Hepatocyte (in vitro differentiated cells): ENCODE measurements at regions not wholly inside any gene's neighbourhood (a gene's known extent, or its start where the extent isn't known, plus 50 kb on each side); places are given as distances from the start of the nearest gene placed in this dataset.

Source experiments
- DNase-seq: peaks from one replicate; pipeline ENCODE4 v3.0.0-alpha.2; 2016; ENCODE audit warnings: low spot score
- H2AFZ ChIP-seq: fragments of 200-600 bp; sonication (generic); 2 replicates; pipeline ENCODE4 v1.6.0; 2016; ENCODE audit warnings: antibody characterized with exemption, mild to moderate bottlenecking
- H3K27ac ChIP-seq: fragments of 200-600 bp; sonication (generic); 2 replicates; pipeline ENCODE4 v1.5.1; 2016; ENCODE audit warnings: mild to moderate bottlenecking
- H3K27me3 ChIP-seq: fragments of 200-600 bp; sonication (generic); 2 replicates; pipeline ENCODE4 v1.6.1; 2016
- H3K36me3 ChIP-seq: fragments of 200-600 bp; sonication (generic); replicated peaks from 2 replicates; pipeline ENCODE4 v1.5.1; 2016; ENCODE audit warnings: low read depth; ENCODE audit not compliant: insufficient read depth
- H3K4me1 ChIP-seq: fragments of 200-600 bp; sonication (generic); 2 replicates; pipeline ENCODE4 v1.5.1; 2016; ENCODE audit warnings: mild to moderate bottlenecking, moderate library complexity; ENCODE audit not compliant: insufficient read depth
- H3K4me2 ChIP-seq: fragments of 200-600 bp; sonication (generic); 2 replicates; pipeline ENCODE4 v1.6.0; 2016
- H3K4me3 ChIP-seq: fragments of 200-600 bp; sonication (generic); 2 replicates; pipeline ENCODE4 v1.5.1; 2016; ENCODE audit warnings: mild to moderate bottlenecking
- H3K79me2 ChIP-seq: fragments of 200-600 bp; sonication (generic); 2 replicates; pipeline ENCODE4 v1.6.0; 2017; ENCODE audit warnings: mild to moderate bottlenecking
- H3K9me2 ChIP-seq: fragments of 200-600 bp; sonication (generic); replicated peaks from 2 replicates; pipeline ENCODE4 v1.6.0; 2017; ENCODE audit warnings: mild to moderate bottlenecking; ENCODE audit not compliant: insufficient read depth
- H3K9me3 ChIP-seq: fragments of 200-600 bp; sonication (generic); 2 replicates; pipeline ENCODE4 v1.5.1; 2016; ENCODE audit warnings: low read depth, mild to moderate bottlenecking
- H4K20me1 ChIP-seq: fragments of 200-600 bp; sonication (generic); 2 replicates; pipeline ENCODE4 v1.6.0; 2016; ENCODE audit warnings: mild to moderate bottlenecking; ENCODE audit not compliant: insufficient read depth, poor library complexity, severe bottlenecking
- EZH2 ChIP-seq: fragments of 200-600 bp; sonication (generic); IDR thresholded peaks from 2 replicates; pipeline ENCODE4 v1.6.1; 2016; ENCODE audit warnings: antibody characterized with exemption, mild to moderate bottlenecking, borderline replicate concordance
- EZH2phosphoT487 ChIP-seq: fragments of 200-600 bp; sonication (generic); IDR thresholded peaks from one replicate; pipeline ENCODE4 v1.6.1; 2018; ENCODE audit warnings: antibody characterized with exemption, mild to moderate bottlenecking, low read depth, moderate library complexity; ENCODE audit not compliant: unreplicated experiment, severe bottlenecking
- WGBS: methylation state at CpG from one replicate; pipeline ENCODE4 v1.1.6; 2016; ENCODE audit warnings: low lambda C conversion rate; ENCODE audit errors: missing lambda C conversion rate; 5-methylcytosine and 5-hydroxymethylcytosine counted together
- TF ChIP-seq, protein P1 (sequence below): fragments of 200-600 bp; sonication (generic); IDR thresholded peaks from 2 replicates; pipeline ENCODE4 v1.5.1; 2016; ENCODE audit warnings: antibody characterized with exemption, mild to moderate bottlenecking; ENCODE audit not compliant: poor library complexity

DNA sequence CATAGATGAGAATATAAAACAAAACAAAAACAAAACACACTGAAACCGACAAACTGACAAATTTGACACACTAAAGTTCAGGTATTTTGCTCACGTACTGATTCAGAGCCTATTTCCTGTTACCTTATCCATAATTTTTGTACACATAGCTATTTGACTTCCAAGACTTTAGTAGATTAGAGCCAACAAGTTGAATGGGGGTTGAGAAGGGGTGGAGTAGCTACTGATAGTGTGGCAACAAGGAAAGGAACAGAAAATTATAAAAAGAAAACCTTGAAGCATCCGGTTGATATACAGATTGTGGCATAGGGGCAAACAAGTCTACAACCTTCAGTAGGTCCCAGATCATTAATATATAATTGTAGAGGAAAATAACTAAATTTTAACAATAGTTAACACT lies 92.3 kb upstream of the RASGEF1B start:
- TF ChIP-seq EZH2: no peak
- TF ChIP-seq EZH2phosphoT487: no peak
- TF ChIP-seq, protein P1, sequence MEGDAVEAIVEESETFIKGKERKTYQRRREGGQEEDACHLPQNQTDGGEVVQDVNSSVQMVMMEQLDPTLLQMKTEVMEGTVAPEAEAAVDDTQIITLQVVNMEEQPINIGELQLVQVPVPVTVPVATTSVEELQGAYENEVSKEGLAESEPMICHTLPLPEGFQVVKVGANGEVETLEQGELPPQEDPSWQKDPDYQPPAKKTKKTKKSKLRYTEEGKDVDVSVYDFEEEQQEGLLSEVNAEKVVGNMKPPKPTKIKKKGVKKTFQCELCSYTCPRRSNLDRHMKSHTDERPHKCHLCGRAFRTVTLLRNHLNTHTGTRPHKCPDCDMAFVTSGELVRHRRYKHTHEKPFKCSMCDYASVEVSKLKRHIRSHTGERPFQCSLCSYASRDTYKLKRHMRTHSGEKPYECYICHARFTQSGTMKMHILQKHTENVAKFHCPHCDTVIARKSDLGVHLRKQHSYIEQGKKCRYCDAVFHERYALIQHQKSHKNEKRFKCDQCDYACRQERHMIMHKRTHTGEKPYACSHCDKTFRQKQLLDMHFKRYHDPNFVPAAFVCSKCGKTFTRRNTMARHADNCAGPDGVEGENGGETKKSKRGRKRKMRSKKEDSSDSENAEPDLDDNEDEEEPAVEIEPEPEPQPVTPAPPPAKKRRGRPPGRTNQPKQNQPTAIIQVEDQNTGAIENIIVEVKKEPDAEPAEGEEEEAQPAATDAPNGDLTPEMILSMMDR: no peak
- H3K27ac ChIP-seq: no peak overlapping the region
- no peaks in the 10 kb centered on the region for H3K36me3 ChIP-seq
- no peak overlapping the region for H3K4me2 ChIP-seq
- H3K9me2 ChIP-seq: no peaks in the 10 kb centered on the region
- no peak overlapping the region for H2AFZ ChIP-seq
- H4K20me1 ChIP-seq: no peaks in the 10 kb centered on the region
- WGBS: 81% methylated on average over 3 of the region's 3 CpGs
- H3K4me3 ChIP-seq: no peak overlapping the region
- H3K4me1 ChIP-seq: peaks cover 3% of the 10 kb centered on the region
- DNase-seq: no peak
- H3K27me3 ChIP-seq: no peaks in the 10 kb centered on the region
- no peaks in the 10 kb centered on the region for H3K9me3 ChIP-seq
- no peaks in the 10 kb centered on the region for H3K79me2 ChIP-seq

DNA sequence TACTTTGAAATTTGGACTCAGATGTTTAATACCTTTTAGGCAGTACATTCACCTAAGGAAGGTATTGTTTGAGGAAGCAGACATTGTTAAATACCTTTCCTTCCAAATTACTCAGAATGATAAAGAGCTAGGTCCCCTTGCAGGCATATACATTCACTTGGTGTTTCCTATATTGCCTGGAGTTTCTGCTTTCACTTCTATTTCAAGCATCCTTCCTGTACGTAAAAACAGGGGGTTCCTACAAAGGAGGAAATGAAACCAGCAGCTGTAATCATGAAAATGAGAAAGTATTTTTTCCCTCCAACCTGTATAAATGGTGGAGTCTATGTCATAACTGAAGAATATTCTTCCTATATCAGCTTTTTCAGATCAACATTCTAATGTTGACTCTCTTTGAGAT lies 90.4 kb upstream of the RASGEF1B start:
- DNase-seq: no peak
- H2AFZ ChIP-seq: no peak overlapping the region
- H3K4me1 ChIP-seq: peaks cover 3% of the 10 kb centered on the region
- no peak overlapping the region for H3K4me3 ChIP-seq
- H3K27ac ChIP-seq: no peak overlapping the region
- H4K20me1 ChIP-seq: no peaks in the 10 kb centered on the region
- no peak overlapping the region for H3K4me2 ChIP-seq
- no peaks in the 10 kb centered on the region for H3K36me3 ChIP-seq
- no peaks in the 10 kb centered on the region for H3K9me3 ChIP-seq
- WGBS: 97% methylated on average over 1 of the region's 1 CpG
- H3K27me3 ChIP-seq: no peaks in the 10 kb centered on the region
- TF ChIP-seq EZH2 (no peak), EZH2phosphoT487 (no peak)
- TF ChIP-seq, protein P1: no peak
- H3K9me2 ChIP-seq: no peaks in the 10 kb centered on the region
- no peaks in the 10 kb centered on the region for H3K79me2 ChIP-seq

DNA sequence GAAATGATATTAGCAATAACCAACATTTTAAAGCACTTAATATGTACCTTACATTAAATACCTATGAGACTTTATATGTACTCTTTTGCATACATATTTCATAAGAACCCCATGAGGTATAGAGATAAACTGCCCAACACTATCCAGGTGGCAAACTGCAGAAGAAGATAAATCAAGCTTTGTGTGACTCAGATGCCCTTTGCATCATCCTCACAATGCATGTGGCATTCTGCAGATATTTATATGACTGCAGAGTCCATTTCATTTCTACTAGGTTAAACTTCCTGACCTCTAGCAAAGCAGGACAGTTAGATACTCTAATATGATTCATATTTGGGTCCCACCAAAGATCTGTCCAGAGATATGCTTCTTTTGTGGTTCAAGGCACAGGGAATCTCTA lies 85.6 kb upstream of the RASGEF1B start:
- DNase-seq: no peak
- H3K9me3 ChIP-seq: no peaks in the 10 kb centered on the region
- no peaks in the 10 kb centered on the region for H3K79me2 ChIP-seq
- H3K36me3 ChIP-seq: no peaks in the 10 kb centered on the region
- H4K20me1 ChIP-seq: no peaks in the 10 kb centered on the region
- TF ChIP-seq, protein P1: no peak
- no peak overlapping the region for H3K27ac ChIP-seq
- no peak overlapping the region for H3K4me3 ChIP-seq
- no peak overlapping the region for H3K4me2 ChIP-seq
- no peak overlapping the region for H2AFZ ChIP-seq
- H3K27me3 ChIP-seq: no peaks in the 10 kb centered on the region
- no peaks in the 10 kb centered on the region for H3K9me2 ChIP-seq
- H3K4me1 ChIP-seq: no peaks in the 10 kb centered on the region

DNA sequence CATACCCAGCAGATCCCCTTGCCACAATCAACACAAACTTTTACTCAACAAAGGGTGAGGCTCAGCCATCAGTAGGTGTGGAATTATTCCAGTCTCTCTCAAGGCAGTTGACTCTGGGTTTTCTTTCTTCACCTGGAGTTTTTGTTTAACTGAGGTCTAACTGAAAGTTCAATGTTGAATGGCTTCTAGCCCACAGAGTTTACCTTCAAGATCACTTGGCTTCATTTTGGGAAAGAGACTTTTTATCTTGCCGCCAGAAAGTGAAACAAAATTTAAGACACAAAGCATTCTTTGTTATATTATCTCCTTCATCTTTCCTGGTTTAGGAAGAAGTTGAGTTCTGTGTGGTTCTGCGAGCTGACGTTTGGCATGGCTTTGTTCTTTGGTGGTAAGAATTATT lies 83.8 kb upstream of the RASGEF1B start:
- Histone ChIP-seq H3K4me1 (no peaks in the 10 kb centered on the region), H3K9me3 (no peaks in the 10 kb centered on the region), H3K36me3 (no peaks in the 10 kb centered on the region), H3K27me3 (no peaks in the 10 kb centered on the region), H3K9me2 (no peaks in the 10 kb centered on the region), H3K4me3 (no peak overlapping the region), H3K4me2 (no peak overlapping the region), H3K27ac (no peak overlapping the region), H3K79me2 (no peaks in the 10 kb centered on the region), H2AFZ (no peak overlapping the region), H4K20me1 (no peaks in the 10 kb centered on the region)
- 64% methylated on average over 3 of the region's 3 CpGs for WGBS
- TF ChIP-seq, protein P1: no peak
- no peak for TF ChIP-seq EZH2
- no peak for TF ChIP-seq EZH2phosphoT487
- no peak for DNase-seq
